Right ventricle myocardium superior (tissue), 1 donor: ENCODE measurements at regions not wholly inside any gene's neighbourhood (a gene's known extent, or its start where the extent isn't known, plus 50 kb on each side); places are given as distances from the start of the nearest gene placed in this dataset.
"Not testable (repeated sequence)": the region's sequence is repeated elsewhere in the genome, so short reads cannot be mapped to it uniquely, and the experiment has no call there.

ENCODE experiments used
- ATAC-seq: fragments of 200-7000 bp; cut with Tn5 transposase; one replicate; pipeline ENCODE4 v1.9.1; 2020; ENCODE audit warnings: mild to moderate bottlenecking; ENCODE audit not compliant: poor library complexity
- DNase-seq: peaks from one replicate; pipeline ENCODE4 v3.0.0-alpha.2; 2020
- intact Hi-C: fragments of 100-400 bp; cut with DNase I; formaldehyde crosslinking; loops from one replicate; pipeline ENCODE4 v1.11.2; 2022
- donor health status: DM: no; HTN: yes; CAD: no; lungs with severe emphysema.

DNA sequence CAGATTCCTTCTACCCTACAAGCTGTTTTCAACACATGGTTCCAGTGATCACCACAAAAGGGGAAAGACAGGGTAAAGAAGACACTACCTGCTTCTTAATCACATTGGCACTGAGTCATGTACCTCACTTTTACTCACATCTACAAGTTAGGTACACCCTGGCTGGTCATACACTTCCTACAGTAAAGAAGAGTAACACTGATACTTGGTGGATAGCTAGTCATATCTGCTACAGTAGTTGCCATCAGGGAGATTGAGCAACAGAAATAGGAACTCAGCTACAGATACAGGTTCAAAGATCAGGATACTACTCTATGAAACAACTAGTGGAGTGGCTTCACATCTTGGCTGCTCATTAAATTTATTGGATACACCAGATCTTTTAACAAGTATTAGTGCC, 105.4 kb upstream of the DIAPH2 start:
- no peak for ATAC-seq
- intact Hi-C loops = no loop called here
- no peak for DNase-seq

DNA sequence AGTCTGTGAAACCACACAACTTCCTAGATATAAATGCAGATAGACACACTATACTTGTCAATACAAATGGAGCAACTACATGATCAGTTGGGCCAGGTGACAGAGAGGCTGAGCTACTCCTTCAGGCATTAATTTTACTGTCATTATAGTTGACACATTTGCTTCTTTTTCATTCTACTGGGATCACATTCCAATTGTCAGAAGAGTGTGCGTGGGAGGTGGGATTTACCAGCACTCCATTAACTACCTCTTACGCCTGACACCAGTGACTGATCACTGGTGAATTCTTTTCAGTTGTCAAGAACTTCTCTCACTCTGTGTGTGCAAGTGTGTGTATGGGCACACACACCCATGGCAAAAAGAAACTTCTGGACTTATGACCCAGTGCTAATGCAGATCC, 94.2 kb upstream of the DIAPH2 start:
- DNase-seq (no peak), ATAC-seq (no peak)
- intact Hi-C loops = no loop called here

DNA sequence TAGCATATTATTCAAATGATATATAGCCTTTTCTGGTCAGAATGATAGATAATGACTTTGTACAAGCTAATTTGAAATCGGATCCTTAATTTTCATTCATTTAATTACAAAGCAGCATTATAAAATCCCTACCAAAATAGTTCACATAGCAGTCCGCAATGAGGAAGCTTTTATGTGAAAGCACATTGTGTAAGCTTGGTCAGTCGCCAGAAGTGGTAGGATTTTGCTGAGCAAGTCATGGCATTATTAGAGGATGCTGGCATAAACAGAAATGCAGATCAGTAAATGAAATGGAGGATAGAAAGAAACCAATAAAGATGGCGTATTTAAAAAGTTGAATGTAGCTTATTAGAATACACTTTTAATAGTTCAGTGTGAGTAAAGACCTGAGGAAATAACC, 93.2 kb upstream of the DIAPH2 start:
- no peak for DNase-seq
- ATAC-seq = no peak
- intact Hi-C loops = no loop called here

DNA sequence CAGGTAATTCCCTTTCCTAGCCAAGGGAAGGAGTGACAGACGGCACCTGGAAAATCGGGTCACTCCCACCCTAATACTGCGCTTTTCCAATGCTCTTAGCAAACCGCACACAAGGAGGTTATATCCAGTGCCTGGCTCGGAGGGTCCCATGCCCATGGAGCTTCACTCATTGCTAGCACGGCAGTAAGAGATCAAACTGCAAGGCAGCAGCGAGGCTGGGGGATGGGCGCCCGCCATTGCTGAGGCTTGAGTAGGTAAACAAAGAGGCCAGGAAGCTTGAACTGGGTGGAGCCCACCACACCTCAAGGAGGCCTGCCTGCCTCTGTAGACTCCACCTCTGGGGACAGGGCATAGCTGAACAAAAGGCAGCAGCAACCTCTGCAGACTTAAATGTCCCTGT, 86.8 kb upstream of the DIAPH2 start:
- ATAC-seq, intact Hi-C loops, DNase-seq: not testable (repeated sequence)

DNA sequence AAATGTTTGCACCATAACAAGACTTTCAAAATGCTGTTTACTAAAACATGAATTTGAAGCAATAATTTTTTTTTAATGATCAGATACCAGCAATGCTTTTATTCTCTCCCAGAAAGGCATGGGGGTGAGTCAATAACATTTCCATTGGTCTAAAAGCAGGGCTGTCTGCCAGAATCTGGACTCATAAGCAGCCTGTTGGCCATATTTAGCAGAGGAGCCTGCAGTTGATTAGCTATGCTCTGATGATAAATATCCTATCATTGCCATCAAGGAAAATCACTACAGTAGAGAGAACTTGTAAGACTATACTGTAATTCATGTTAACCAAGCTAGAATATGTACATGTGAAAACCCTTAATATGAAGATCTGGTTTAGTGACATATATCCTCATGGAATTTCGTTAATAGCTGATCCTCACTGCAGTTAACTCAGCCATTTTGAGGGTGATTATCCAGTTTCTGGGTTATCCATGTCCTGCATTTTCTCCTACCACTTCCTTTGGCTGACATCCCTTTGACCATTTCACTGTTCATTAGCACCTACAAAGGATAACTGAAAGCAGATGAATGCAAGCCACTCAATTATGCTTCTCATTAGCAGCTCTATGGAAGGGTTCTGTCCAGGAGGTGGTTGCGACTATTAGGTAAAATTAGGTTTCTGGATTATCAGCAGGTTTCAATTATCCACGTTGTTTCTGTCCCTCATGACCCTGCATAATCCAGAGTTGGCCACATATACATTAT, 72.9 kb upstream of the DIAPH2 start:
- intact Hi-C loops = no loop called here
- DNase-seq (no peak), ATAC-seq (no peak)

DNA sequence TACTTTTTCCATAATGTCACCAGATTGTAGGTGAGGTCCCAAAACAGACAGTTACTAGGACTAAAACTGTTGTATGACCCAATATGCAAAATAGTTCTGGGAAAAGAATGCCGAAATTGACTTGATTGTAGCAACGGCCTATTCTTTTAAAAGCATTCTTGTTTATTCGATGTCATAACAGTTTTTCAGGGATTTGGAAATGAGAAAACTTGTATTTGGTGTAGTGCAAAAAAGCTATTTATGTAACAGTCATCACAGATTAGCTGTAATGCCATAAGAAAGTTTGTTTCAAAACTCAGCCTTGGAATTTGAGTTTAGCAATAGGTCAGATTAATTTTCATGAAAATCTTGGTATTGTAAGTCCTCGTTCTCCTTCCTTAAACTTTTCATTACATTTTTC, 69.2 kb upstream of the DIAPH2 start:
- no peak for ATAC-seq
- intact Hi-C loops = no loop called here
- no peak for DNase-seq

DNA sequence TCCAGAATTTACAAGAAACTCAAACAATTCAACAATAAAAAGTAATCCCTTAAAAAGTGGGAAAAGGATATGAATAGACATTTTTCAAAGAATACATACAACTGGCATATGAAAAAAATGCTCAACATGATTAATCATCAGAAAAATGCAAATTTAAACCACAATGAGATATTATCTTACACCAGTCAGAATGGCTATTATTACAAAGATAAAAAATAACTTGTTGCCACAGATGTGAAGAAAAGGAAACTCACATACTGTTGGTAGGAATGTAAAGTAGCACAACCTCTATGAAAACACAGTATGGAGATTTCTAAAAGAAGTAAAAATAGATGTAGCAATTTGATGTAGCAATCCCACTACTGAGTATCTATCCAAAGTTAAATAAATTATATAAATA, 65.1 kb upstream of the DIAPH2 start:
- intact Hi-C loops = no loop called here
- ATAC-seq = no peak
- no peak for DNase-seq

DNA sequence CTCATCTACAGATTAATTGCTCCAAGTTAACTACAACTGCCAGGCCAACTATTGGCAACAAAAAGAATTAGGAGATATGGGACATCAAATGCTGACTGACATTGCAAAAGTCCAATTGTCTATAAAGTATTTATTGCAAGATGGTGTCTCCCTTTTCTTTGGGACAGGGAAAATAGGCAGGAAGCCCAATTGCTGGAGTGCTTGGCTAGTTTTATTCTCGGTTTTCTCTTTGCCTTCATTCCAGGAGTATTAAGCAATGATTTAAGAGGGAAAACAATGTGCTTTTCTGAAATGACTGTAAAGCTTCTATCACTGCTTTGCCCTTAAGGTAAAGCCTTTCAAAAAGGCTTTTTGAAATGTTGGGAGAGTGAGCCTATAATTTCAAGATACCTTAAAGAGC, 62.8 kb upstream of the DIAPH2 start:
- intact Hi-C loops = no loop called here
- DNase-seq (no peak), ATAC-seq (no peak)
